ENCODE measurements at regions not wholly inside any gene's neighbourhood (a gene's known extent, or its start where the extent isn't known, plus 50 kb on each side); places are given as distances from the start of the nearest gene placed in this dataset.

DNA sequence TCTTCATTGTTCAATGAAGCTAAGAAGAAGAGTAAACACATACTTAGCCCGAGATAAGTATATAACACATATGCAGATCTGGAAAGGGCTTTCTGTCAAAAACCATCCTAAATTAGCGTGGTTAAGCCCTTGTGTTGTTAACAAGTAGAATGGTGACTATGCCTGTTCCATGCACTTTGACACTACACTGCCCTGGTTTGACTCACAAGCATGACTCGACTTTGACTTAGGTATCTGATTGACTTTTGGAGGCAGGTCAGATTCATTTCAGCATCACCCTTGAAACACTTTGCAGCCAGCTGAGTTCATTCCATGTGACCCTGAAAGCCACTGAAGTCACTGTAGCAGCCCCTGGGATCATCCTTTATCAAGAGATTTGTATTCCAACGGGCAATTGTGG is 239.8 kb downstream of the TBX18 start:
- no peaks in the 10 kb centered on the region for H3K36me3 ChIP-seq (ENCODE audit: control insufficient read depth, insufficient read depth, low read length)
- H3K4me1 ChIP-seq (ENCODE audit: control insufficient read depth, insufficient read depth, low read length, poor library complexity, severe bottlenecking): peaks cover 4% of the 10 kb centered on the region
- no peaks in the 10 kb centered on the region for H3K9me3 ChIP-seq (ENCODE audit: control insufficient read depth, low read length)
- no peak overlapping the region for H3K27ac ChIP-seq (ENCODE audit: low read depth, low read length, severe bottlenecking)
- no peak overlapping the region for H3K4me3 ChIP-seq (ENCODE audit: extremely low read depth, insufficient read depth, low read length, poor library complexity, severe bottlenecking)
- 71 to 100% methylated on average over 1 to 2 of the region's 4 CpGs for WGBS, 2 experiments (ENCODE audit: insufficient coverage in 2 of 2)

DNA sequence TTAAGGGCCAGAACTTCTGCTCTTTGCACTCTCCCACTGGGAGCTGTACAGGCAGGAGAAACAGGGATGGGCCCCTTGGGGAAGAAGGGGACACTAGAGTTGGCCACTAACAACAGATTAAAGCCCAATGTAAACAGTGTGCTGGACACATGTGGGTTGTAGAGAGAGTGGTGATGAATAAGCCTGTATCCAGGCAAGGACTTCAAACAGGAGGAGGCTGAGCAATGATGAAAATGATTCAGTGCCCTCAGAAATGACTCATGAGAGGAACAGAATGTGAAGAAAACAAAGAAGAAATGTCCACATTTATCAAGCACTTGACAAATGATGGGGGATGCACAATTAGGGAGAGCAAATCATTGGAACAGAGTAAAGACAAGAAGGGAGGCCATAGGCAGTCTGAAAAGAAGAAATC is 242.3 kb downstream of the TBX18 start:
- no peak overlapping the region for H3K4me3 ChIP-seq (ENCODE audit: extremely low read depth, insufficient read depth, low read length, poor library complexity, severe bottlenecking)
- H3K36me3 ChIP-seq (ENCODE audit: control insufficient read depth, insufficient read depth, low read length): no peaks in the 10 kb centered on the region
- no peaks in the 10 kb centered on the region for H3K9me3 ChIP-seq (ENCODE audit: control insufficient read depth, low read length)
- H3K4me1 ChIP-seq (ENCODE audit: control insufficient read depth, insufficient read depth, low read length, poor library complexity, severe bottlenecking): peaks cover 4% of the 10 kb centered on the region
- no peak overlapping the region for H3K27ac ChIP-seq (ENCODE audit: low read depth, low read length, severe bottlenecking)

DNA sequence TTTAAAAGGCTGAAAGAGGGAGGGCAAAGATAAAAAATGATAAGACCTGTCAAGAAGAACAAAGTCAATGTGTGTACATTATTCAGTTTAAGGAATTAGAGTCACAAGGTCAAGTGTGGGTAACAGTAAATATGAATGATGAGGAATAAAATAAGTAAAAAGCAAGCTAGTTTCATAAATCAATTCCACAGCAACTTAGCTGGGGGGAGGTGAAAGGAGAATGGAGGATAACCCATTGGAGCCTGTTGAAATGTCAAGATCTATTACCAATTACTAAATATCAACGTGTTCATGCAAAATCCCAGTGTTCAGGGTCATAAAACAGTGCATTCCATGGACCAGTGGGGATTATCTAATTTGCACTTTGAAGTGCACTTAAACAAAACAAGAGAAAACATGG is 242.9 kb downstream of the TBX18 start:
- Histone ChIP-seq H3K36me3 (ENCODE audit: control insufficient read depth, insufficient read depth, low read length) (no peaks in the 10 kb centered on the region), H3K27ac (ENCODE audit: low read depth, low read length, severe bottlenecking) (no peak overlapping the region), H3K9me3 (ENCODE audit: control insufficient read depth, low read length) (no peaks in the 10 kb centered on the region), H3K4me3 (ENCODE audit: extremely low read depth, insufficient read depth, low read length, poor library complexity, severe bottlenecking) (no peak overlapping the region), H3K4me1 (ENCODE audit: control insufficient read depth, insufficient read depth, low read length, poor library complexity, severe bottlenecking) (peaks cover 4% of the 10 kb centered on the region)
- WGBS, 2 experiments (ENCODE audit: insufficient coverage in 2 of 2): 50% methylated on average over 1 of the region's 1 CpG; no CpG with 5 or more reads in 1 of the 2 experiments

DNA sequence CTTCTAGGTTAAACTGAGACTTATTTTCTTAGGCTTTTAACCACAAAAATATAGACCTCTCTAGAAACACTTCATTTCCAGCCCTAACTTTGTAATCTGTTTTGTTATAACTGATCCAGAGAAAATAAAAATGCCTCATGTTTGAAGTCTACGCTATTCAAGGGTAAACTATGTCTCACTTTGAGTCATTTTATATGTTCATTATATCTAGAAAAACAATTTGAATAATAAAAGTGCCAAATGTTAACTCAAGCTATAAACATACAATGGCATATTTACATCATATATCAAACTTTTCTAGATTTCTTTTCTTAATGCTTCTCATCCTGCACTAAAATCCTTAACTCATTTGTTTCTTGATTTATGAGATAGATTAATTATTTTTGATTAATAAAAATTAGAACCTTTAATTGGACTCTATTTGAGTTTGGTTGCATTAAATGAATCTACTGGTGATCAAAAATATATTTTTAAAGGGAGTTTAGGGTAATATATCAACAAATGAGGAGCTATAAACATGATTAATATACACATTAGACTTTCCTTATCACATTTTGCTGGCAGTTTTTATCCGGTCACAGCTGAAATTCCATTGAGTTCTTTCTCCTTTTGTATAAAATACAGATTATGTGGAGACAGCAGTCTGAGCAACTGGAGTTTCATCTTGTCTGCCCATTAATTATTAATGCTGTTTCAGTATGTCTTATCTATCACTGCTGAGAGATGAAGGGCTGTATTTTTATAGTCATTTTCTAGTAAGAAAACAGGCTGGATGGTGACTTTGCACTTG is 246.5 kb downstream of the TBX18 start:
- Histone ChIP-seq H3K4me1 (ENCODE audit: control insufficient read depth, insufficient read depth, low read length, poor library complexity, severe bottlenecking) (peaks cover 4% of the 10 kb centered on the region), H3K36me3 (ENCODE audit: control insufficient read depth, insufficient read depth, low read length) (no peaks in the 10 kb centered on the region), H3K4me3 (ENCODE audit: extremely low read depth, insufficient read depth, low read length, poor library complexity, severe bottlenecking) (no peak overlapping the region), H3K9me3 (ENCODE audit: control insufficient read depth, low read length) (no peaks in the 10 kb centered on the region), H3K27ac (ENCODE audit: low read depth, low read length, severe bottlenecking) (no peak overlapping the region)
- WGBS, 2 experiments (ENCODE audit: insufficient coverage in 2 of 2): no CpG with 5 or more reads among the region's 2 CpGs

DNA sequence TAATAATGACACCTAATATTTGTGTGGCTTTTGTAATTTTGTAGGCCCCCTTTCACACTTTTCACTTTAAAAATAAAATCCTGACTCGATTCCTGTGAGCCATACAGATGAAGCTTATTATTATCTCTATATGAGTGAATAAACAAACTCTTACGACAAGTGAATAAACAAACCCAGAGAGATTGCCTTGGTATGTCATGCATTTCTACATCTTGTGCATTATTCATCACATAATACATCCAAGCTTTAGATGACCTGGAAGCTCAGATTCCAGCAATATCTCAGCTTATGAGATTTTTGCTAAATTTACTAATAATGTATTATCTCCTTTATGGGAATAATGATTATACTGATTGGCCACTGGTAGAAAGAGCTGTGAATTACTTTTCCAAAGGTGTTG is 248.2 kb downstream of the TBX18 start:
- Histone ChIP-seq H3K4me1 (ENCODE audit: control insufficient read depth, insufficient read depth, low read length, poor library complexity, severe bottlenecking) (no peaks in the 10 kb centered on the region), H3K36me3 (ENCODE audit: control insufficient read depth, insufficient read depth, low read length) (no peaks in the 10 kb centered on the region), H3K4me3 (ENCODE audit: extremely low read depth, insufficient read depth, low read length, poor library complexity, severe bottlenecking) (no peak overlapping the region), H3K27ac (ENCODE audit: low read depth, low read length, severe bottlenecking) (no peak overlapping the region), H3K9me3 (ENCODE audit: control insufficient read depth, low read length) (no peaks in the 10 kb centered on the region)
- WGBS, 2 experiments (ENCODE audit: insufficient coverage in 2 of 2): no CpG with 5 or more reads among the region's 2 CpGs

DNA sequence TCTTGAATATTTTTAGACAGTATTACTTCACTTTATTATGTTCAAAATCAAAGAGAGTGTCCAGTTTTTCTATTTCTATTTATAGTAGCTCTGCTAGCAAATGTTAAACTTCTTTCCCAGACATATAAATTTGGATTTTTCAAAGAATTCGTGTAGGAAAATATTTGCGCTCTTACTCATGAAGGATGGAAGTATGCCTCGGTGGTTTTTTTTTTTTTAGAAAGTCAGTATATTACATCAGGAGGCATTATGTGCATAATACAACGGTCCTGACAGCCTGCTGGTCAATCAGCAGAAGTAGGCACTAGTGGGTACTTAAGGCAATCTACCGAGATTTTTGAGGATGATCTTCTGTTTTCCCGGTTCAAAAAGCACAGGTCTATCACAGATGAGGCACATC is 249.3 kb downstream of the TBX18 start:
- Histone ChIP-seq H3K9me3 (ENCODE audit: control insufficient read depth, low read length) (no peaks in the 10 kb centered on the region), H3K27ac (ENCODE audit: low read depth, low read length, severe bottlenecking) (no peak overlapping the region), H3K4me3 (ENCODE audit: extremely low read depth, insufficient read depth, low read length, poor library complexity, severe bottlenecking) (no peak overlapping the region), H3K36me3 (ENCODE audit: control insufficient read depth, insufficient read depth, low read length) (no peaks in the 10 kb centered on the region), H3K4me1 (ENCODE audit: control insufficient read depth, insufficient read depth, low read length, poor library complexity, severe bottlenecking) (no peaks in the 10 kb centered on the region)
- 87 to 89% methylated on average over 3 of the region's 6 CpGs for WGBS, 2 experiments (ENCODE audit: insufficient coverage in 2 of 2)

DNA sequence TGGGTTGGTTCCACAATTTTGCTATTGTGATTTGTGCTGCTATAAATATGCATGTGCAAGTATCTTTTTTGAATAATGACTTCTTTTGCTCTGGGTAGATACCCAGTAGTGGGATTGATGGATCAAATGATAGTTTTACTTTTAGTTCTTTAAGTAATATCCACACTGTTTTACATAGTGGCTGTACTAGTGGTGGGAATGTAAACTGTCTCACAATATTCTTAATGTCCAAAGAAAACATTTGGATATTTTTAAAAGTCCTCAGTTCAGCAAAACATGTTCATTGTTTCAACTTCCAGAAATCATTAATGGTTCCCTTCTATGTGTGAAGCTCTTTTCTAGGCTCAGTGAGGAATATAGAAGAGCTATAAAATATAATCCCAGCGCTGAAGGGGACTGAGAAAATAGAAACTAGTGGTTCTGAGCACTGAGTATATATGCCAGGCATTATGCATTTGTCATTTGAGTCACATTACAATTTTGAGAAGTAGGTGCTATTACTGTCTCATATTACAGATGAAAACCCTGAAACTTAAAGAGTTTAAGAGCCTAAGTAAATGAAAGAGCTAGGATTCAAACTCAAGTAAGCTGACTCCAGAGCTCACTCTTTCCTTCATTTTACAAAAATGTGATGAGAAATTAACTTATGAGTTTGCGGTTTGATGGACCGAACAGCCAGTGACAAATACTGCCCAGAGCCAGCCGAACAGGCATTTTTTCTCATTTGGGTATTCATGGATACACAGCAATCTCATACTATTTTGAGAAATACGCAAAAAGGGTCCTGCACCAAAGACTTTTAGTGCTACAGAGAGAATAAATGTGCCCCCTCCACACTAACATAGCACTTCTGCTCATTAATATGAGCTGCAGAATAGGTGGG is 250.1 kb downstream of the TBX18 start:
- no peaks in the 10 kb centered on the region for H3K36me3 ChIP-seq (ENCODE audit: control insufficient read depth, insufficient read depth, low read length)
- no peaks in the 10 kb centered on the region for H3K4me1 ChIP-seq (ENCODE audit: control insufficient read depth, insufficient read depth, low read length, poor library complexity, severe bottlenecking)
- H3K27ac ChIP-seq (ENCODE audit: low read depth, low read length, severe bottlenecking): no peak overlapping the region
- 93% methylated on average over 3 of the region's 5 CpGs; no CpG with 5 or more reads in 1 of the 2 experiments for WGBS, 2 experiments (ENCODE audit: insufficient coverage in 2 of 2)
- H3K9me3 ChIP-seq (ENCODE audit: control insufficient read depth, low read length): no peaks in the 10 kb centered on the region
- H3K4me3 ChIP-seq (ENCODE audit: extremely low read depth, insufficient read depth, low read length, poor library complexity, severe bottlenecking): no peak overlapping the region

DNA sequence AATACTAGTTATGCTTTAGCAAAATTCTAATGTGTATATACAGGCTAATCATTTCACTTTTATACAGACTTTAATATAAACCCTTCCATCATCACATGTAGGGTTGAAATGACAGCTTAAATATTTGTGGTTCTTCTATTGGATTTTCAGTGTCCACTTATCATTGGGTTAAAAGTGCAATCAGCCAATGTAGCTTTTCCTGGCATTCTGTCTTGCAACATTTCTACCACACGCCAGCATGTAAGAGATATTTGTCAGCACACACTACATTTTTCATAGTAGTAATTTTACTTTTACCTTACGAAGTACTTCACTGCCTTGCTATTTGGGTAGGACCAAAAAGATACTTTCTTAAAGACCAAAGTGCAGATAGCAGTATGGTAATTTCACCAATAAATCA is 252.0 kb downstream of the TBX18 start:
- Histone ChIP-seq H3K36me3 (ENCODE audit: control insufficient read depth, insufficient read depth, low read length) (no peaks in the 10 kb centered on the region), H3K4me3 (ENCODE audit: extremely low read depth, insufficient read depth, low read length, poor library complexity, severe bottlenecking) (no peak overlapping the region), H3K27ac (ENCODE audit: low read depth, low read length, severe bottlenecking) (no peak overlapping the region), H3K4me1 (ENCODE audit: control insufficient read depth, insufficient read depth, low read length, poor library complexity, severe bottlenecking) (no peaks in the 10 kb centered on the region), H3K9me3 (ENCODE audit: control insufficient read depth, low read length) (no peaks in the 10 kb centered on the region)
- 60 to 93% methylated on average over 1 to 2 of the region's 2 CpGs for WGBS, 2 experiments (ENCODE audit: insufficient coverage in 2 of 2)

DNA sequence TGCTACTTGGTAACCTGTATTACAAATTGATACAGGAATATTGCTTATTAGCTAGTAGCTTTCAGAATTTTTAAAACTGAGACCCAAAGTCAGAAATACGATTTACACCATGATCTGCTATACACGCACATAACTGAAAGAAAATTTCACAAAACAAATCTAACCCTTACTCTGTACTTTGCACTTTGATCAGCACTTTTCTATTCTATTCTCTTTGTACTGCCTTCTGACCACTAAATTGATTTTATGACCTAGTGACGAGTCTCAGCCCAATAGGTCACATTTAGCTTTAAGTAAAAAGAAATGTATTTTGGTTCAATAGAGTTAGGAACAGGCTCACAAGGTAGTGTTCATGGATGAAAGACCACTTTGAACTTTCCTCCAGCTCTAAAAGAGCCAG is 252.5 kb downstream of the TBX18 start:
- Histone ChIP-seq H3K9me3 (ENCODE audit: control insufficient read depth, low read length) (no peaks in the 10 kb centered on the region), H3K27ac (ENCODE audit: low read depth, low read length, severe bottlenecking) (no peak overlapping the region), H3K4me1 (ENCODE audit: control insufficient read depth, insufficient read depth, low read length, poor library complexity, severe bottlenecking) (no peaks in the 10 kb centered on the region), H3K4me3 (ENCODE audit: extremely low read depth, insufficient read depth, low read length, poor library complexity, severe bottlenecking) (no peak overlapping the region), H3K36me3 (ENCODE audit: control insufficient read depth, insufficient read depth, low read length) (no peaks in the 10 kb centered on the region)
- WGBS, 2 experiments (ENCODE audit: insufficient coverage in 2 of 2): 90 to 92% methylated on average over 2 of the region's 3 CpGs

DNA sequence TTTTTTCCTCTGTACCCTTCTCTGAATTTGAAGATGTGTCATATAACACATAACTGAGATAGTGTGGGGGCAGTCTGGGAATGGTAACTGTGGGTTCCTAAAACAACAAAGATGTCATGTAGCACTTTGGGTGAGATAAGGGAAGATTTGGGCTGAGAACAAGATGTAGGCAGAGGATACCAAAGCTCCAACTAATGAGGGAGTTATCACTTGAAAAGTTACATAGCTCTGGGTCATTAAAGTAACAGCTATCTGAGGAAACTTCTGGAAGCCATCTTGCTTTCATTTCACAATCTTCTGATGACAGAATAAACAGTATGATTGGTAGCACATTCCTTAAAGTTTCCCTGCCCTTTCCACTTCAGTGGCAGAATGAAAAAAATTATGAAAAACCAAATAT is 255.4 kb downstream of the TBX18 start:
- Histone ChIP-seq H3K4me3 (ENCODE audit: extremely low read depth, insufficient read depth, low read length, poor library complexity, severe bottlenecking) (no peak overlapping the region), H3K36me3 (ENCODE audit: control insufficient read depth, insufficient read depth, low read length) (no peaks in the 10 kb centered on the region), H3K27ac (ENCODE audit: low read depth, low read length, severe bottlenecking) (no peak overlapping the region), H3K9me3 (ENCODE audit: control insufficient read depth, low read length) (no peaks in the 10 kb centered on the region), H3K4me1 (ENCODE audit: control insufficient read depth, insufficient read depth, low read length, poor library complexity, severe bottlenecking) (no peaks in the 10 kb centered on the region)

DNA sequence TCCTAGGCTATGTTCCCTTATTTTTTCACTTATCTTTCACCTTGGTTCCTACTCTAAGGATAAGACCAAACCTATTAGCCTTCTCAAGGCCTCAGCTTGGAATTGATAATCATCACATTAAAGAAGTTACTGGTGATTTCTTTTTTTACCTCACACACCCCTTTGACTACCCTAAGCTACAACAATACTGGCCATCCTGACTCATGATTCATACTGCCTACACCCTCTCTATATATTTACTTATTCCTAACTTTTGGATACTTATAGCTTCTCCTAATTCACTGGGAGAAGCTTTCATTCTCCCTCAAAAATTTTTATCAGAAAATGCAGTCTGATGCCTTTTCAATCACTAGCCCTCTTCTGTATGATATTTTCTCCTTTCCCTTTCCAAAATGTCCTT is 256.1 kb downstream of the TBX18 start:
- Histone ChIP-seq H3K36me3 (ENCODE audit: control insufficient read depth, insufficient read depth, low read length) (no peaks in the 10 kb centered on the region), H3K4me1 (ENCODE audit: control insufficient read depth, insufficient read depth, low read length, poor library complexity, severe bottlenecking) (no peaks in the 10 kb centered on the region), H3K27ac (ENCODE audit: low read depth, low read length, severe bottlenecking) (no peak overlapping the region), H3K9me3 (ENCODE audit: control insufficient read depth, low read length) (no peaks in the 10 kb centered on the region), H3K4me3 (ENCODE audit: extremely low read depth, insufficient read depth, low read length, poor library complexity, severe bottlenecking) (no peak overlapping the region)

All from mesodermal cell (in vitro differentiated cells).